ENCODE measurements at regions not wholly inside any gene's neighbourhood (a gene's known extent, or its start where the extent isn't known, plus 50 kb on each side); places are given as distances from the start of the nearest gene placed in this dataset.

GRCh38 chr21:27515676-27516075 is 548.8 kb upstream of the ADAMTS5 start:
- CTCF ChIA-PET: no interaction called here
- DNase-seq (ENCODE audit: low spot score): no peak
- Histone ChIP-seq H3K27ac (ENCODE audit: low read depth, low read length, poor library complexity, severe bottlenecking) (no peak overlapping the region), H3K36me3 (ENCODE audit: insufficient read depth, low read length, poor library complexity, severe bottlenecking) (no peaks in the 10 kb centered on the region), H3K9me3 (ENCODE audit: low read depth, low read length, poor library complexity, severe bottlenecking) (peaks cover 16% of the 10 kb centered on the region), H3K4me3 (ENCODE audit: low read depth, low read length, poor library complexity, severe bottlenecking) (no peak overlapping the region), H3K27me3 (replicated peaks; ENCODE audit: insufficient read depth, low read depth, low read length, poor library complexity) (no peaks in the 10 kb centered on the region), H3K4me1 (ENCODE audit: insufficient read depth, low read length, poor library complexity, severe bottlenecking) (no peaks in the 10 kb centered on the region)
- intact Hi-C loops (cut with micrococcal nuclease; ENCODE audit: unreplicated experiment): no loop called here
- no TSS peak for BruUV-seq (replicated peaks)
- TF ChIP-seq EZH2 (IDR thresholded peaks at IDR 0.05; ENCODE audit: borderline replicate concordance, low read depth, low read length, poor library complexity, severe bottlenecking): no peak
- no peak for TF ChIP-seq CTCF (conservative IDR thresholded peaks at IDR 0.05; ENCODE audit: low read depth, low read length)
- POLR2A ChIA-PET (ENCODE audit: low non-redundant PET): no interaction called here

- Histone ChIP-seq H3K27me3 (replicated peaks; ENCODE audit: insufficient read depth, low read depth, low read length, poor library complexity) (no peaks in the 10 kb centered on the region), H3K4me1 (ENCODE audit: insufficient read depth, low read length, poor library complexity, severe bottlenecking) (no peaks in the 10 kb centered on the region), H3K27ac (ENCODE audit: low read depth, low read length, poor library complexity, severe bottlenecking) (no peak overlapping the region), H3K36me3 (ENCODE audit: insufficient read depth, low read length, poor library complexity, severe bottlenecking) (no peaks in the 10 kb centered on the region), H3K9me3 (ENCODE audit: low read depth, low read length, poor library complexity, severe bottlenecking) (peaks cover 10% of the 10 kb centered on the region), H3K4me3 (ENCODE audit: low read depth, low read length, poor library complexity, severe bottlenecking) (no peak overlapping the region)
- ChIA-PET CTCF (no interaction called here), POLR2A (ENCODE audit: low non-redundant PET) (no interaction called here)
- TF ChIP-seq EZH2 (IDR thresholded peaks at IDR 0.05; ENCODE audit: borderline replicate concordance, low read depth, low read length, poor library complexity, severe bottlenecking): no peak
- TF ChIP-seq CTCF (conservative IDR thresholded peaks at IDR 0.05; ENCODE audit: low read depth, low read length): no peak
- BruUV-seq (replicated peaks): no TSS peak
- intact Hi-C loops (cut with micrococcal nuclease; ENCODE audit: unreplicated experiment): no loop called here
- DNase-seq (ENCODE audit: low spot score): no peak
These were observed 546.9 kb upstream of the ADAMTS5 start for GRCh38 chr21:27513825-27514224.

- Histone ChIP-seq H3K27me3 (replicated peaks; ENCODE audit: insufficient read depth, low read depth, low read length, poor library complexity) (no peaks in the 10 kb centered on the region), H3K9me3 (ENCODE audit: low read depth, low read length, poor library complexity, severe bottlenecking) (peaks cover 4% of the 10 kb centered on the region), H3K4me1 (ENCODE audit: insufficient read depth, low read length, poor library complexity, severe bottlenecking) (no peaks in the 10 kb centered on the region), H3K4me3 (ENCODE audit: low read depth, low read length, poor library complexity, severe bottlenecking) (no peak overlapping the region), H3K27ac (ENCODE audit: low read depth, low read length, poor library complexity, severe bottlenecking) (no peak overlapping the region), H3K36me3 (ENCODE audit: insufficient read depth, low read length, poor library complexity, severe bottlenecking) (no peaks in the 10 kb centered on the region)
- POLR2A ChIA-PET (ENCODE audit: low non-redundant PET): no interaction called here
- no TSS peak for BruUV-seq (replicated peaks)
- no peak for TF ChIP-seq EZH2 (IDR thresholded peaks at IDR 0.05; ENCODE audit: borderline replicate concordance, low read depth, low read length, poor library complexity, severe bottlenecking)
- no peak for TF ChIP-seq CTCF (conservative IDR thresholded peaks at IDR 0.05; ENCODE audit: low read depth, low read length)
- no peak for DNase-seq (ENCODE audit: low spot score)
- CTCF ChIA-PET: no interaction called here
- intact Hi-C loops (cut with micrococcal nuclease; ENCODE audit: unreplicated experiment): no loop called here
These were observed 546.1 kb upstream of the ADAMTS5 start for GRCh38 chr21:27513016-27513415.

Data from A673 (cell line).